ENCODE measurements at regions not wholly inside any gene's neighbourhood (a gene's known extent, or its start where the extent isn't known, plus 50 kb on each side); places are given as distances from the start of the nearest gene placed in this dataset.

DNA sequence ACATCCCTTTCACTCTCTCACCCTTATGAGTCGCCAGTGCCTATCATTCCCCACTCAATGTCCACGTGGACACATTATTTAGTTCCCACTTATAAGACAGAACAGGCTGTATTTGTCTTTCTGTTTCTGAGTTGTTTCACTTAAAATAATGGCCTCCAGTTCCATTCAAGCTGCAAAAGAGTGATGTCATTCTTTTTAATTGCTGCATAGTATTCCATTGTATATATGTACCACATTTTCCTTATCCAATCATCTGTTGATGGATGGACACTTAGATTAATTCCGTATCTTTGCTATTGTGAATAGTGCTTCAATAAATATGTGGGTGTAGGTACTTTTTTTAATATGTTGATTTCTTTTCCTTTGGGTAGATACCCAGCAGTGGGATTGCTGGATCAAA is 79.1 kb downstream of the ZNF365 start:
- peaks cover 0 to 11% (median 4%) of the 10 kb centered on the region in 4 donors for H3K4me1 ChIP-seq
- no peak overlapping the region for H3K27ac ChIP-seq
- no peaks in the 10 kb centered on the region for H3K36me3 ChIP-seq
- DNase-seq (ENCODE audit: low spot score in 2 of 2) = no peak
- WGBS, 2 donors = 93 to 94% methylated on average over 3 of the region's 3 CpGs
- no peaks in the 10 kb centered on the region for H3K27me3 ChIP-seq
- TF ChIP-seq EP300 (IDR thresholded peaks at IDR 0.05) = no peak
- no peak for TF ChIP-seq POLR2A (IDR thresholded peaks at IDR 0.05)
- H3K9me3 ChIP-seq = no peaks in the 10 kb centered on the region
- no peak overlapping the region for H3K4me3 ChIP-seq

DNA sequence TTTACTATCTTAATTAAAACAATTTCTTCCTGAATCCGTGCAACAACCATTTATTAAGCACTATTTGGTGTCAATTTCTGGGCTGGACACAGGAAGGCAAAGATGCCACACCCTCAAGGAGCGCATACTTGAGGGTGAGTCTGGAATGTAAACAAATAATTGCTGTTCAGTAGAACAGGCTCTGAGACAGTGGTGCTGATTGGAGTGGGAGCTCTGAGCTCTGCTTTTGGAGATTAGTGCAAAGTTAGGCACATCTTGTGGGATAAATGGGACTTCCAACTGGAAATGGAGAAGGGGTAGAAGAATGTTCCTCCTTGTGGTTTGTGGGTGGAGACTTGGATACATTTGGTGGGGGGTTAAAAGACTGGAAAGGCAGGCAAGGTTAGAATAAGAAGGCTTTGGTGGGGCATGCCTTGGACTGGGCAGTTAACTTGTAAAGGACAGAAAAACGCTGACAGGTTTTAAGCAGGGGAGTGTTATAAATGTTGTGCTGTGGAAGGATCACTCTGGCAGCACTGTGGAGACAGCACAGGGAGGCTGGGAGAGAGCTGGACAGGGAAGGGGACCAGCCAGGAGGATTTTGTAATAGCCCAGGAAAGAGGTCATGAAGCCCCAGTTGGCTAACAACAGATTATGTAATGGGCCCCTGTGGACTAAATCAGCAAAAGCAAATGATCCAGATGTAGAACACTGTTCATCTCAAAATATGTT is 80.7 kb downstream of the ZNF365 start:
- WGBS, 2 donors = 51 to 63% methylated on average over 3 of the region's 3 CpGs
- no peaks in the 10 kb centered on the region for H3K27me3 ChIP-seq
- H3K4me3 ChIP-seq = no peak overlapping the region
- no peaks in the 10 kb centered on the region for H3K9me3 ChIP-seq
- no peaks in the 10 kb centered on the region for H3K36me3 ChIP-seq
- H3K27ac ChIP-seq = peak overlapping the region in 3 of 4 donors; percentile 14 to 76 (median 70)
- peaks cover 0 to 15% (median 4%) of the 10 kb centered on the region in 4 donors for H3K4me1 ChIP-seq
- DNase-seq (ENCODE audit: low spot score in 2 of 2) = peak; percentile 19 to 69
- peak in 1 of 2 donors; percentile 76 for TF ChIP-seq EP300 (IDR thresholded peaks at IDR 0.05)
- TF ChIP-seq, protein P1, sequence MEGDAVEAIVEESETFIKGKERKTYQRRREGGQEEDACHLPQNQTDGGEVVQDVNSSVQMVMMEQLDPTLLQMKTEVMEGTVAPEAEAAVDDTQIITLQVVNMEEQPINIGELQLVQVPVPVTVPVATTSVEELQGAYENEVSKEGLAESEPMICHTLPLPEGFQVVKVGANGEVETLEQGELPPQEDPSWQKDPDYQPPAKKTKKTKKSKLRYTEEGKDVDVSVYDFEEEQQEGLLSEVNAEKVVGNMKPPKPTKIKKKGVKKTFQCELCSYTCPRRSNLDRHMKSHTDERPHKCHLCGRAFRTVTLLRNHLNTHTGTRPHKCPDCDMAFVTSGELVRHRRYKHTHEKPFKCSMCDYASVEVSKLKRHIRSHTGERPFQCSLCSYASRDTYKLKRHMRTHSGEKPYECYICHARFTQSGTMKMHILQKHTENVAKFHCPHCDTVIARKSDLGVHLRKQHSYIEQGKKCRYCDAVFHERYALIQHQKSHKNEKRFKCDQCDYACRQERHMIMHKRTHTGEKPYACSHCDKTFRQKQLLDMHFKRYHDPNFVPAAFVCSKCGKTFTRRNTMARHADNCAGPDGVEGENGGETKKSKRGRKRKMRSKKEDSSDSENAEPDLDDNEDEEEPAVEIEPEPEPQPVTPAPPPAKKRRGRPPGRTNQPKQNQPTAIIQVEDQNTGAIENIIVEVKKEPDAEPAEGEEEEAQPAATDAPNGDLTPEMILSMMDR (IDR thresholded peaks at IDR 0.05) = no peak

DNA sequence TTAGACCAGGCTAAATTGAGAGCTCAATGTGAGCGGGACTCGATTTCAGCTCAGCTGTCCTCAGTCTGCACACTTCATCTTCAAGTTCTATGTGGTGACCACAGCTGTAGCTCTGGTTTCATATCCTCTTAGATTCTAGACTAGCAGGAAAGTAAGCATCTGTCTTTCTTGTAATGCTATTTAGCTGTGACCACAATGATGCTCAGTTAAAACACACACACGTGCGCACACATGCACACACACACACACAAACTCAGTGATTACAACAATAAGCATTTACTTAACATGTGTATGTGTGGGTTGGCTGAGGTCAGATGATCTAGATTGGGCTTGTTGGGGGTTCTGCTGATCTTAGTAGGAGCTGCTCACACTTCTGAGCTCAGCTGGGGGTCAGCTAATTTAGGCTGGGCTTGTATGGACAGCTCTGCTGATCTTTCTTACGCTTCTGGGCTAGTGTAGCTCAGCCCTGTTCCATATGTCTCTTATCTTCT is 82.5 kb downstream of the ZNF365 start:
- no peaks in the 10 kb centered on the region for H3K27me3 ChIP-seq
- no peak overlapping the region for H3K4me3 ChIP-seq
- WGBS, 2 donors = 75 to 78% methylated on average over 5 of the region's 5 CpGs
- DNase-seq (ENCODE audit: low spot score in 2 of 2) = peak in 1 of 2 donors; percentile 8
- H3K27ac ChIP-seq = no peak overlapping the region
- no peaks in the 10 kb centered on the region for H3K36me3 ChIP-seq
- peaks cover 0 to 15% (median 4%) of the 10 kb centered on the region in 4 donors for H3K4me1 ChIP-seq
- H3K9me3 ChIP-seq = no peaks in the 10 kb centered on the region
- TF ChIP-seq, protein P1 (IDR thresholded peaks at IDR 0.05) = no peak
- TF ChIP-seq EP300 (IDR thresholded peaks at IDR 0.05) (no peak), POLR2A (IDR thresholded peaks at IDR 0.05) (no peak)

DNA sequence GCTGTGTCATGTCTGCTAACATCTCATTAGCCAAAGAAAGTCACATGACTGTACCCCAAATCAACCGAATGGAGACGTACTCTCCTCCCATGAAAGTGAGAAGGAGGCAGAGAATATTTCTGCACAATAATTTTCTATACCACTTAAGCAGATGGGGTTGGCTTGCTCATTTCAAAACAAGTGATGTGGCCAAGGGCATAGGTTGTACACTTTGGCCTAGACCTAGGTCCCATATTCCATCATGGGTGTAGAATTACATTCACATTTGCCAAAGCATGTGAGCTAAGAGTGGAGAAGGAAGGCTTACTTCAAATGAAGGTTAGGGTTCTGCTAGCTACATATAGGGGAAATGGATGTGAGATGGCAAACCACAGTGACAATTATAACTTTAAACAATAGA is 83.0 kb downstream of the ZNF365 start:
- Histone ChIP-seq H3K27me3 (no peaks in the 10 kb centered on the region), H3K36me3 (no peaks in the 10 kb centered on the region), H3K9me3 (no peaks in the 10 kb centered on the region), H3K4me1 (peaks cover 0 to 15% (median 4%) of the 10 kb centered on the region in 4 donors), H3K27ac (no peak overlapping the region), H3K4me3 (no peak overlapping the region)
- DNase-seq (ENCODE audit: low spot score in 2 of 2) = no peak
- WGBS, 2 donors = 83 to 90% methylated on average over 2 of the region's 2 CpGs
- no peak for TF ChIP-seq POLR2A (IDR thresholded peaks at IDR 0.05)
- TF ChIP-seq EP300 (IDR thresholded peaks at IDR 0.05) = no peak

DNA sequence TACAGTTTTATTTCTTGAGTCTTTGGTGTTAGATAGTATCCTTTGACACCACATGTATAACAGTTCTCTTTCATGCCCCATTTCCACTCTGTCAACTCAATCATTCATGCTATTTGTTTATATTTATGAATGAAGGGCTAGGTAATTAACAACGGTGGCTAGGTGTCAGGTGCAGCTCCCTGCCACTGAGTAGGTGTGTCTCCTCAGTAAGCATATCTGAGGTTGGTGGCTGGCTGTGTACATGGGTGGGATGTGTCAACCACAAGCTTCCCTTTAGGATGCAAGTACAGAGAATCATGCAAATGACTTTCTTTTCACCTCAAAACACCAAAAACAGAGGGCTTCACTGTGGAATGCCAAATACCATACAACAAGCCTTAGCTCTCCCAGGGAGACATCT is 83.4 kb downstream of the ZNF365 start:
- H3K27me3 ChIP-seq = no peaks in the 10 kb centered on the region
- H3K36me3 ChIP-seq = no peaks in the 10 kb centered on the region
- H3K4me1 ChIP-seq = peaks cover 0 to 15% (median 4%) of the 10 kb centered on the region in 4 donors
- WGBS, 2 donors = 68 to 80% methylated on average over 1 of the region's 1 CpG
- no peak overlapping the region for H3K4me3 ChIP-seq
- TF ChIP-seq, protein P1 (IDR thresholded peaks at IDR 0.05) = no peak
- TF ChIP-seq EP300 (IDR thresholded peaks at IDR 0.05) = no peak
- TF ChIP-seq POLR2A (IDR thresholded peaks at IDR 0.05) = no peak
- H3K27ac ChIP-seq = no peak overlapping the region
- no peaks in the 10 kb centered on the region for H3K9me3 ChIP-seq
- DNase-seq (ENCODE audit: low spot score in 2 of 2) = no peak

DNA sequence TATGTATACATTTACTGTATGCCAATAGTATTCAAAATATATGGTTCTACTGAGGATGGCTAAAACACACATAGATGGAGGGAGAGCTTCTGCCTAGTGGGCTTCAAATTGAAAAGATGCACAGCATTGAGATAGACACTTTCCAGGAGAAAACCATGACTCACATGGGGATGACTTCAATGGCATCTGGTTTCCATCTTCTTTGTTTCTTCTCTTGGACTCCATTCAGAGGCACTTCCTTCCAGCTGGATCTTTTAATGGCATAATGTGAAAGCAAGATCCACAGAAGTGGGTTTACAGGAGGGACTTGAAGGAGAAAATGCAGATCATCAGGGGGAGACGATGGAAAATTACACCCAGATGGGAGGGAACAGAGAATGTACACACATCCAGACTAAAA is 84.9 kb downstream of the ZNF365 start:
- TF ChIP-seq POLR2A (IDR thresholded peaks at IDR 0.05) (no peak), EP300 (IDR thresholded peaks at IDR 0.05) (peak in 1 of 2 donors; percentile 56)
- TF ChIP-seq, protein P1 (IDR thresholded peaks at IDR 0.05) = no peak
- Histone ChIP-seq H3K27me3 (no peaks in the 10 kb centered on the region), H3K27ac (no peak overlapping the region), H3K4me3 (no peak overlapping the region), H3K9me3 (no peaks in the 10 kb centered on the region), H3K36me3 (no peaks in the 10 kb centered on the region), H3K4me1 (peaks cover 0 to 15% (median 4%) of the 10 kb centered on the region in 4 donors)
- 59 to 60% methylated on average over 1 of the region's 1 CpG for WGBS, 2 donors
- DNase-seq (ENCODE audit: low spot score in 2 of 2) = peak in 1 of 2 donors; percentile 24

All from tibial nerve (tissue), 4 donors.